ENCODE measurements at regions not wholly inside any gene's neighbourhood (a gene's known extent, or its start where the extent isn't known, plus 50 kb on each side); places are given as distances from the start of the nearest gene placed in this dataset.
"Not testable (repeated sequence)": the region's sequence is repeated elsewhere in the genome, so short reads cannot be mapped to it uniquely, and the experiment has no call there.

DNA sequence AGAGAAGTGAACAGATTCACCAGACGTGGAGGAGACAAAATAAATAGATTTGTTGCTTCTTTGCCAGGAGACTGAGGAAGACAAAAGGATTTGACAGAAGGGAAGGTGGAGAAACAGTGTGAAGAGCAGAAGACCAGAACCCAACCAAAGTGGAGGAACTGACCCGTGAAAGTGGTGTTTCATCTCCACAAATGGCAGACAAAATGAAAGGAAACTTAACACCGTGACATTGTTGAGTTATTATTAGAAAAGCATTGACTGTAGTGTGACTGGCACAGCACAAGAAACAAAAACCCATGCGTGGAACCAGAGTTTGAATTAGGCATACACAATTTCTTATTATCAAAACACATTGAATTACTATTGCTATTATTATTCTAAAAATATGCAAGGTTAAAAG, 518.1 kb downstream of the TMEM121 start:
- no peak for DNase-seq (ENCODE audit: low read depth in 2 of 2)

- DNase-seq (ENCODE audit: low read depth in 2 of 2), result peak; percentile 45 to 65
Observed at GRCh38 chr14:106044949-106045596, 518.7 kb downstream of the TMEM121 start.

DNA sequence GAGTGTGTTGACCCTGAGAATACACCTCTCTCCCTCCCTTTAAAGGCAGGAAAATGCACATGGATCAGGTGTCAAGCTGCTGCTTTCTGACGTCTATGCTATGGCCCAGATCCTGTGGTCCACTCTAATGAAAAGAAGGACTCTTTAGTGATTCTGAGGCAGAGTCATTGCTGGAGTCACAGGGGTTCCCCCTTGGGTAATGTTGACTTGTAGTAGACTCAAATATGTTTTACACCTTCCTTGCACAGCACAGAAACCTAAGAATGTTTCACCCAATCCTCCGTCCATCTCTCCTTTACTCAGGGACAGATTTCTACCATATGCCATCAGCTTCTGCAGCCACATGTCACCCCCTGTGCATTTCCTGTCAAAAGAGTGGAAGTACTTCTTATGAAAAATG, 525.4 kb downstream of the TMEM121 start:
- DNase-seq (ENCODE audit: low read depth in 2 of 2), result no peak

- DNase-seq (ENCODE audit: low read depth in 2 of 2), result no peak
Observed at GRCh38 chr14:106055289-106055688, 528.9 kb downstream of the TMEM121 start.

- DNase-seq (ENCODE audit: low read depth in 2 of 2), result no peak
Observed at GRCh38 chr14:106058342-106058741, 532.0 kb downstream of the TMEM121 start.

GRCh38 chr14:106060276-106060975, 534.0 kb downstream of the TMEM121 start:
- DNase-seq (ENCODE audit: low read depth in 2 of 2), result no peak

DNA sequence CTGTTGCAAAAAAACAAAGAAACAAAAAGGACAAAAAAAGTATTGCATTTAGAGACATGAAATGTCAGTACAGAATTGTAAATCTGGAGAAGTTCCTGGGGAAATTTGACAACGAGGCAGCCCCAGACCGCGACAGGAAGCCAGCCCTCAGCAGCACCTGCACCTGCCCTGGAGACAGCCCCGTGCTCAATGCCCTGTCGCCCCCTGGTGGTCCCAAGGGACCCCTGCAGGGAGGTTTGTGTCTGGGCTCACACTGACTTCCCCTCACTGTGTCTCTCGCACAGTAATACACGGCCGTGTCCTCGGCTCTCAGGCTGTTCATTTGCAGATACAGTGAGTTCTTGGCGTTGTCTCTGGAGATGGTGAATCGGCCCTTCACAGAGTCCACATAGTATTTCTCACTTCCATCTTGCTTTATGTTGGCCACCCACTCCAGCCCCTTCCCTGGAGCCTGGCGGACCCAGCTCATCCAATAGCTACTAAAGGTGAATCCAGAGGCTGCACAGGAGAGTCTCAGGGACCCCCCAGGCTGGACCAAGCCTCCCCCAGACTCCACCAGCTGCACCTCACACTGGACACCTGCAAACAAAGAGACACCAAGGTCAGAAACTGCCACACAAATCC, 535.6 kb downstream of the TMEM121 start:
- peak; percentile 62 to 72 for DNase-seq (ENCODE audit: low read depth in 2 of 2)

- no peak for DNase-seq (ENCODE audit: low read depth in 2 of 2)
Observed at GRCh38 chr14:106062502-106063272, 536.3 kb downstream of the TMEM121 start.

DNA sequence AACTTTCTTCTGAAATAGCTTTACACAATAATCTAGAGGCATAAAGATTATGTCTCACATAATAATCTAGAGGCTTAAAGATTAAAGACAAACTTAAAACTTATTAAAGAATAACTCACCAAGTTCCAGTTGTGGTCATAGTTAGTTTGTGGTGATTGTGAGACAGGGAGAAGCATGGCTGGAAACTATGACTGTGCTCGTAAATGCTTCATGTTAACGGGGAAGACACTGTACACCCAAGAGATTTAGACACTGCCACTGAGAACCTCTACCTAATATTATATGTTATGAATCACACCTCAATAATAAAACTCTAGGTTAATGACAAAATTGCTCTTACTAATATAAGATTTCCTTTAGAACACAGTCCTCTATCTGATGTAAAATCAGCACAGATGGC, 541.6 kb downstream of the TMEM121 start:
- no peak for DNase-seq (ENCODE audit: low read depth in 2 of 2)

DNA sequence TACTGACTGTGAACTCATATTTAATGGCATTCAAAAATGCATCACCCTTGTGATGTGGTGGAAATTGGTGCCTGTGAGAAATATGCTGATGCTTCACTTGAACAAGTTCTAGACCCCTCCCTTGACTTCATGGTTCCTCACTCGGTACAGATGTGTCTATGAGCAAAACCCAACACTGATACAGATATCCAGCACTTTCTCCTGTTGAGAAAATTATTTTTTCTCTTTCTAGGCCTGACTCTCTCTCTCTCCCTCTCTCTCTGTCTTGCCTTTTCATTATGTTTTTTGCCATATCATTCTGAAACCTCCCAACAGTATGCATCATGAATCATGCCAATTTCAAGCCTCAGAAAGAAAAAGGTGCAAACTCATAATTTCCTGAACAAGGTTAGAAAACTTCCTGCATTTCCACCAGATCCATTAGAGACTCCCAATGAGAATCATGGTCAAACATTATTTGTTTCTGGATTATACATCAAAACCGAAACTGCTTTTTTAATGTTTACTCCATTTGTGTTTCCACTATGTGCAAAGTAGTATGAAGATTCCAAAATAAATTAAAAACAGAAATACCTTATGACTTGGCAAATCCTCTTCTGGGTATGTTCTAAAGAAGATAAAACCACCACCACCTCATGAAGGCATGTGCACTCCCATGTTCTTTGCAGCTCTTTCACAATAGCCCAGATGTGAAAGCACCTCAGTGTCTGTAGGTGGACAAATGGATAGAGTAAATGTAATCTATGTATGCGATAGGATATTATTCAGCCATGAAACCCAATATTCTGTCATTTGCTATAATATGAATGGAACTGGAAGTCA, 543.6 kb downstream of the TMEM121 start:
- DNase-seq (ENCODE audit: low read depth in 2 of 2), result no peak

DNA sequence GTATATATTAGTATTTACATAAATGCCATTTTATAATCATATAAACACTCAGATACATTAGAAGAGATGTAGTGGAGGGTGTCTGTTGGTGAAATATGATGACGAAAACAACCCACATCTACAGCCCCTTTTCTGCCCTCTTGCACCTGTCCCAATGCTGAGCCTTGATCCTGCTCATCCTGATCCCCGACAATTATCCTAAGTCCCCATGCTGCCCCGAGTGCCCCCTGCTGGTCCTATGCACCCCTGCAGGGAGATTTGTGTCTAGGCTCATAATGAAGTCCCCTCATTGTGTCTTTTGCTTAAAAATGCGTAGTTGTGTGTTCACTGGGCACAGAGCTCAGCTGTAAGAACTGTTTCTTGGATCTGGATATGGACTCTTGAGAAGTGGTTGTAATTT, 554.5 kb downstream of the TMEM121 start:
- no peak for DNase-seq (ENCODE audit: low read depth in 2 of 2)

DNA sequence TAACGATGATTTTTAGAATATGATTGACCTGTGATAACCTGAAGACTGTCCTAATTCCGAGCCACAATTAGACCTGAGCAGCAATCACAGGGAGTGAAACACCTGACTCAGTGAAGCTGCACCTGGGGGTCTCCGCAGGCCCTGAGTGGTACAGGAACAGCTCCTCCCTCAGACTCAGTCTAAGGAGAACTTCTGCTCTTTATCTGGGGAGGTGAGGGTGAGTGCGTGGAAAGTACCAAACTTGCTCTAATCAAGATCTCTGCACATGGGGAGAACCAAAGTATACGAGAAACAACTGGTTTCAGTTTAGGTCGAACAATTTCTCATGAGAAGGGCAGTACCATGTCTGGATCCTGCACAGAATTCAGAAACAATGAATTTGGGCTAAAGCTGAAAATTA, 555.3 kb downstream of the TMEM121 start:
- DNase-seq (ENCODE audit: low read depth in 2 of 2), result not testable (repeated sequence)

DNA sequence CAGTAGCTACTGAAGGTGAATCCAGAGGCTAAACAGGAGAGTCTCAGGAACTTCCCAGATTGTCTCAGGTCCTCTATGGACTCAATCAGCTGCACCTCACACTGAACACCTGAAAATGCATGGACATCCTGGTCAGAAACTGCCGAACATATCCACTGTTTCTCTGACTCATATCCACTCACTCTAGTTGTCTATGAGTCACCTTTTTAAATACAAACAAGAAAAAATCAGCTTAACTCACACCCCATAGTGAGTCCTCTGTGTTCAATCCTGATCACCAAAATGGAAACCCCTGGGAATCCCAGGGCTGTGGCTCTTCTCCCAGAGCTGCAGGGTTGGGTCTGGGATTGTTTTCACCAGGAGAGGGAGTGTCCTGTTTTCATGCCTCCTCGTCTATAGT, 556.7 kb downstream of the TMEM121 start:
- DNase-seq (ENCODE audit: low read depth in 2 of 2), result no peak

- DNase-seq (ENCODE audit: low read depth in 2 of 2), result no peak
Observed at GRCh38 chr14:106087837-106088236, 561.5 kb downstream of the TMEM121 start.

- not testable (repeated sequence) for DNase-seq (ENCODE audit: low read depth in 2 of 2)
Observed at GRCh38 chr14:106088860-106089259, 562.5 kb downstream of the TMEM121 start.

- no peak for DNase-seq (ENCODE audit: low read depth in 2 of 2)
Observed at GRCh38 chr14:106094654-106095189, 568.3 kb downstream of the TMEM121 start.

- DNase-seq (ENCODE audit: low read depth in 2 of 2), result no peak
Observed at GRCh38 chr14:106107703-106108102, 581.3 kb downstream of the TMEM121 start.

- no peak for DNase-seq (ENCODE audit: low read depth in 2 of 2)
Observed at GRCh38 chr14:106109337-106109736, 583.0 kb downstream of the TMEM121 start.

GRCh38 chr14:106115401-106115800, 589.0 kb downstream of the TMEM121 start:
- DNase-seq (ENCODE audit: low read depth in 2 of 2), result no peak

- DNase-seq (ENCODE audit: low read depth in 2 of 2), result not testable (repeated sequence)
Observed at GRCh38 chr14:106116339-106116930, 590.1 kb downstream of the TMEM121 start.

DNA sequence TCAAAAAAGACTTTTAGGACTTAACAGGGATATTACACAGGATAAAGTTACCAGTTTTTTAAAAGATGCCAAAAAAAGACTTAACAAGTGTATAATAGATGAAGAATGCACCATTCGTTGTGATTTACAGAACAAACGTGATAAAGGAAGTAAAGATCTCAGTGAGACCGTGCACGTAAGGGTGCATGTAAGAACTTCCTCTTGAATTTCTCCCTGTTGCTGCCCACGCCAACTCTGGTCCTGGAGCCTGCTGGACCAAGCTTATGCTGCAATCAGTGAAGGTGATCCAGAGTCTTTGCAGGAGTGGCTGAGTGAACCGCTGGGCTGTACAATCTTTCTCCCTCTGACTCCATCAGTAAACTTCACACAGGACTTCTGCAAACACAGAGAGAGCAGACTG, 593.7 kb downstream of the TMEM121 start:
- no peak for DNase-seq (ENCODE audit: low read depth in 2 of 2)

Data from stimulated activated CD8-positive, alpha-beta memory T cell treated with anti-CD3 and anti-CD28 coated beads, Interleukin-7, amount 100 ng/mL, for 1 hour (primary cell).